GM12873 (cell line): ENCODE measurements at regions not wholly inside any gene's neighbourhood (a gene's known extent, or its start where the extent isn't known, plus 50 kb on each side); places are given as distances from the start of the nearest gene placed in this dataset.

Source experiments
- TF ChIP-seq, protein P1 (sequence below): IDR thresholded peaks from 2 replicates; pipeline ENCODE4 v1.5.1; 2012; ENCODE audit warnings: low read depth, mild to moderate bottlenecking, moderate library complexity, low read length, control low read depth; ENCODE audit not compliant: insufficient read depth; ENCODE audit errors: missing control alignments

DNA sequence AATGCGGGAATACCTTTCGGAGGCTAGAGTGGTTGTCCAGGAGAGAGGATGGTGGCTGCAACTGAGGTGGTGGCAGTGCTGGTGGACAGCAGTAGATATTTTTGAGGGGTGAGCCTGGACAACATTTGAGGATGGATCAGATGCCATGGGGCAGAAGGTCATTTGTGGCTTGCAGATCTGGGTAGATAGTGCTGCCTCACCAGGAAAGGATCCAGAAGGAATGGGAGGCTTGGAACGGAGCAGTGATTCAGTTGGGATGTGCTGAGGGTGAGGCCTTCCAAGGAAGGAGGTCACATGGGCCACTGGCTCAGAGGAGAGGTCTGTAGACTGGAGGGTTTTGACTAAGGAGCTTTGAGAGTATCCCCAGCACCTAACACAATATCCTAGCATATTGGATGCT lies 110.8 kb upstream of the KAZN start:
- TF ChIP-seq, protein P1, sequence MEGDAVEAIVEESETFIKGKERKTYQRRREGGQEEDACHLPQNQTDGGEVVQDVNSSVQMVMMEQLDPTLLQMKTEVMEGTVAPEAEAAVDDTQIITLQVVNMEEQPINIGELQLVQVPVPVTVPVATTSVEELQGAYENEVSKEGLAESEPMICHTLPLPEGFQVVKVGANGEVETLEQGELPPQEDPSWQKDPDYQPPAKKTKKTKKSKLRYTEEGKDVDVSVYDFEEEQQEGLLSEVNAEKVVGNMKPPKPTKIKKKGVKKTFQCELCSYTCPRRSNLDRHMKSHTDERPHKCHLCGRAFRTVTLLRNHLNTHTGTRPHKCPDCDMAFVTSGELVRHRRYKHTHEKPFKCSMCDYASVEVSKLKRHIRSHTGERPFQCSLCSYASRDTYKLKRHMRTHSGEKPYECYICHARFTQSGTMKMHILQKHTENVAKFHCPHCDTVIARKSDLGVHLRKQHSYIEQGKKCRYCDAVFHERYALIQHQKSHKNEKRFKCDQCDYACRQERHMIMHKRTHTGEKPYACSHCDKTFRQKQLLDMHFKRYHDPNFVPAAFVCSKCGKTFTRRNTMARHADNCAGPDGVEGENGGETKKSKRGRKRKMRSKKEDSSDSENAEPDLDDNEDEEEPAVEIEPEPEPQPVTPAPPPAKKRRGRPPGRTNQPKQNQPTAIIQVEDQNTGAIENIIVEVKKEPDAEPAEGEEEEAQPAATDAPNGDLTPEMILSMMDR = no peak

DNA sequence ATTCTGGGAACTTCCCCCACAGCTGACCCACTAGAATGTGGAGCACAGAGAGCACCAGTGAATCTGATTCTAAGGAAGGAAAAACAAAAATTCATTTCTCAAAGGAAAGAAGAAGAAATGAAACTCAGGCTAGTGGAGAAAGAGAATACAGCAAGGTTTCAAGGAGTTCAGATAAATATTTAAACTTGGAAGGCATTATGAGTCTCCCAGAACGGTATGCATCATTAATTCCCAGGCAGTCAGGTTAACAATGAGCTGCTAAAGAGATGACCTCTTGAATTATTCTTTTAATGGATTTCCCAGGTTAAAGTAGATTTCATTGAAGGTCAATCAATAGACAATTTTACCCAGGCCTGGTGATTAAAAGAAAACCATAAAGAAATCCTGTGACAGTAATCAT lies 103.6 kb upstream of the KAZN start:
- TF ChIP-seq, protein P1 = no peak

DNA sequence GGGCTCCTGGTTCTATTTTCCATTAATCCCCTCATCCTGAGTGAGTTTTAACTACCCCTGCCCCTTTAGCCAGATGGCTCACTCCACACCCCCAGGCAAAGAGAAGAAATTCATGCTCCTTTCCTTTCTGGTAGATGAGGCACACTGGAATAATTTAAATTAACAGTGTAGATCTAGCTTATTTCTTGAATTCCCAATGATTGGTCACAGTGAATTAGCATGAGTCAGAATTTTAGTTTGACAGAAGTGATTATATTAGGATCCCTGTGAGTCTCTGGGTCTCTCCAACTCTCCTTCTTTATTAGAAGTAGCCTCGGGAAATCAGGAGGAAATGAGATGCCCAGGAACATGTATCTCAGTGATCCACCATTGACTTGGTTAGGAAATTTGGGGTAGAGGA lies 103.1 kb upstream of the KAZN start:
- TF ChIP-seq, protein P1 = no peak

DNA sequence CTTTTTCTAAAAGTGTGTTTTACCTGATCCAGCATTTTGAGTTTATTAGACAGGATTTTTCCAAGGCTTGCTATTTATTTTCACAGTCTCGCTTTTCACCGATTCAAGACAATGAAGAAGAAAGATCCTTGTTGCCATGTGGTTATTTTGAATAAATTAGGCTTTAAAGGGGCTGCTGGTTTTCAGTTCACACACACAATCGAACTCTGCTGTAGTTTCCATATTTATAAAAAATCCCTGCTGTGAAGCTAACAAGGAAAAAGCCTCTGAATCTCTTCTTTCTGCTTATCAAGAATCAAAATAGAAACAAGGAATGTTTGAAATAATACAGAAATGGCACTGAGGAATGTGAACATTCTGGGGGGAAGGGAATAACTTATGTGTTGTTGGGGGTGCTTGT lies 102.5 kb upstream of the KAZN start:
- TF ChIP-seq, protein P1 = no peak

DNA sequence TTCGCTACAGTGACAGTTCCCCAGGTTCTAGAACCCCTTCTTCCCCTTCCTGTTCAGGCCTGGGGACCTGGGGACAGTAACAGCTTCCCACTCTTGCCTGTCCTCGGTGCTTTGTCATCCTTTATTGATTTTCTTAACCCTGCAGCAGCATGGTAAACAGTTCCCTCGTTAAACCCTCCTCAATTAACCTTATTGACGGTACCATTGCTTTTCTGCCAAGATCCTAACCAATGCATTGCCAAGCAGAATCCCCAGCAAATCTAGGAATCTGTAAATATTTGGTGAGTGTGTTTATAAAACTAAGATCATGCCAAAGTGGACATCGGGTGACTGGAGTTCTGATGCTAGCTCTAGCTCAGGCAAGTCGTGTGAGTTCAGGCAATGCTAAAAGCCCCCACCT lies 99.6 kb upstream of the KAZN start:
- TF ChIP-seq, protein P1 = no peak

DNA sequence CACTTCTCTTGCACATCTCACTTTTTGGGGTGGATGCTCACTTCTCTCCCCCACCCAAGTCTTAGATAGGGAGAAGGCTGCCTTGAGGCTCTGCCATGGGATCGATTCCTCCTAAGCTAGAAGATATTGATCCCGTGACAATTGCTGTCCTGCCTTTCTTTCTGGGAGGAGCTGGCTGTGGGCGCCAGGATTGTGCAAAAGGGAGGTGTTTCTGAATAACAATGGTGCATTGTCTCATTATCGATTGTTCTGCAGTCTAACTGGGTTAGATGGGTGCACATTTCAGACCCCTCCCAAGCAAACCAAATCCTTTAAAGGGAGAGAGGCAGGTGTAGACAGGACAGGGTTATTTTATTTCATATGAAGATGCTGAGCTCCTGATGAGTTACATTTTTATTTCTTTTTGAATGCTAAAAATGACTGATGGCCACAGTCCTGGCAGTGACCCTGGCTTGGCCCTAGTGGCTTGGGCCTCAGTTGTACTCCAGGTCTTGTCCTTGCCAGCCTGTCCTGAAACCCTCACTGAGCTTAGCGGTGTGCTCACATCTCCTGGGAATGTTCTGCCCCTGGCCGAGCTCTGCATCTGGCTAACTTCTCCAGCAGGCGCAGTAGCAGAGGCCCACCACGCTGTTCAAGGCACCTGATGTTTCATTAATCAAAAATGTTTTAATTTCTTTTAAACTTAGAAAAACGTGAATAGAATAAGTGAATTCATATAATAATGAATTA lies 99.0 kb upstream of the KAZN start:
- TF ChIP-seq, protein P1 = no peak

DNA sequence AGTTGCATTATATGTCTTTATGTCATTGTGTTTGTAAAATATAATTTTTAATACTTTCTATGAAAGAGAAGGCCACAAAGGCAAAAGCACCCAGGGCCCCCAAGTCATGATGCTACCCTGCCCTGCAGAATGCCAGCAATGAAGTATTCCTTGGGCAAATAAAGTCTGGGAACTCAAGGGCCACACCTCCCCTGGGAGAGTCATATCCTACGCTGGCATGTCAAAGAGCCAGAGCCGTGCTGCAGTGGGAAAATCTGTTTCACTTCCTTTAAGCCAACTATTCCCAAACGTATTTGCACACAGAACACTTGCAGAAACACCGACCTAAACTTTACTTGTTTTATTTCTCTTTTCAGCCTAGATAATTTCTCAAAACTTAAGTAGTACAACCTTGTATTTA lies 98.4 kb upstream of the KAZN start:
- TF ChIP-seq, protein P1 = no peak

DNA sequence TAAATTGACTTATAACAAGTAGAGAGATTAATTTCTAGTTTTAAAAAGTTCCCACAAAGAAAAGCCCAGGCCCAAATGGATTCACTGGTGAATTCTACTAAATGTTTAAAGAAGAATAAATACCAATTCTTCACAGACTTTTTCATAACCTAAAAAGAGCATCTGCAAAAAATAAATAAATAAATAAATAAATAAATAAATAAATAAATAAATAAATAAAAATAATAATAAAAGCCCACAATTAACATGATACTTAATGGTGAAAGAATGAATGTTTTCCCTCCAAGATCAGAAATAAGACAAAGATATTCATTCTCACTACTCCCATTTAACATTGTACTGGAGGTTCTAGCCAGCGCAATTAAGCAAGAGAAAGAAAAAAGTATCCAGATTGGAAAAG lies 97.6 kb upstream of the KAZN start:
- TF ChIP-seq, protein P1 = no peak
